Lower leg skin (tissue), 3 donors: ENCODE measurements at regions not wholly inside any gene's neighbourhood (a gene's known extent, or its start where the extent isn't known, plus 50 kb on each side); places are given as distances from the start of the nearest gene placed in this dataset.

Experiments used
- POLR2A ChIP-seq, 2 donors: fragments of 450-650 bp; IDR thresholded peaks; one replicate each; pipeline ENCODE4 v1.6.1; 2016 to 2017; ENCODE audit warnings: antibody characterized with exemption in 2 of 2, mild to moderate bottlenecking in 1 of 2, moderate library complexity in 1 of 2
- TF ChIP-seq, protein P1 (sequence below), 3 donors: fragments of 450-650 bp; IDR thresholded peaks; one replicate each; pipeline ENCODE4 v1.5.1; 2016; ENCODE audit warnings: antibody characterized with exemption in 3 of 3, mild to moderate bottlenecking in 3 of 3, moderate library complexity in 2 of 3

- TF ChIP-seq, protein P1, sequence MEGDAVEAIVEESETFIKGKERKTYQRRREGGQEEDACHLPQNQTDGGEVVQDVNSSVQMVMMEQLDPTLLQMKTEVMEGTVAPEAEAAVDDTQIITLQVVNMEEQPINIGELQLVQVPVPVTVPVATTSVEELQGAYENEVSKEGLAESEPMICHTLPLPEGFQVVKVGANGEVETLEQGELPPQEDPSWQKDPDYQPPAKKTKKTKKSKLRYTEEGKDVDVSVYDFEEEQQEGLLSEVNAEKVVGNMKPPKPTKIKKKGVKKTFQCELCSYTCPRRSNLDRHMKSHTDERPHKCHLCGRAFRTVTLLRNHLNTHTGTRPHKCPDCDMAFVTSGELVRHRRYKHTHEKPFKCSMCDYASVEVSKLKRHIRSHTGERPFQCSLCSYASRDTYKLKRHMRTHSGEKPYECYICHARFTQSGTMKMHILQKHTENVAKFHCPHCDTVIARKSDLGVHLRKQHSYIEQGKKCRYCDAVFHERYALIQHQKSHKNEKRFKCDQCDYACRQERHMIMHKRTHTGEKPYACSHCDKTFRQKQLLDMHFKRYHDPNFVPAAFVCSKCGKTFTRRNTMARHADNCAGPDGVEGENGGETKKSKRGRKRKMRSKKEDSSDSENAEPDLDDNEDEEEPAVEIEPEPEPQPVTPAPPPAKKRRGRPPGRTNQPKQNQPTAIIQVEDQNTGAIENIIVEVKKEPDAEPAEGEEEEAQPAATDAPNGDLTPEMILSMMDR (IDR thresholded peaks at IDR 0.05) = no peak
- TF ChIP-seq POLR2A (IDR thresholded peaks at IDR 0.05) = no peak
Observed at GRCh38 chr11:38153985-38154384, 1555.9 kb upstream of the RAG2 start.
